ENCODE measurements at regions not wholly inside any gene's neighbourhood (a gene's known extent, or its start where the extent isn't known, plus 50 kb on each side); places are given as distances from the start of the nearest gene placed in this dataset.

GRCh38 chr1:30402031-30402430, 321.4 kb downstream of the MATN1 start:
- TF ChIP-seq CTCF (IDR thresholded peaks at IDR 0.05): no peak
- no peak for TF ChIP-seq POLR2A (IDR thresholded peaks at IDR 0.05)
- no peak for TF ChIP-seq EP300 (IDR thresholded peaks at IDR 0.05)
- TF ChIP-seq POLR2AphosphoS5 (IDR thresholded peaks at IDR 0.05): no peak

All from upper lobe of left lung (tissue), 4 donors.